MM.1S (cell line): ENCODE measurements at regions not wholly inside any gene's neighbourhood (a gene's known extent, or its start where the extent isn't known, plus 50 kb on each side); places are given as distances from the start of the nearest gene placed in this dataset.

ENCODE experiments used
- DNase-seq: peaks from one replicate; pipeline ENCODE4 v3.0.0-alpha.2; 2015
- H2AFZ ChIP-seq: fragments of 300-600 bp; sonication (generic); 2 replicates; pipeline ENCODE4 v1.6.0; 2016; ENCODE audit warnings: antibody characterized with exemption, low read length
- H3F3A ChIP-seq: fragments of 300-600 bp; sonication (generic); 2 replicates; pipeline ENCODE4 v1.6.1; 2016; ENCODE audit warnings: mild to moderate bottlenecking, antibody characterized with exemption, low read length, moderate library complexity, mixed read lengths; ENCODE audit not compliant: insufficient read depth
- H3K27ac ChIP-seq: fragments of 300-600 bp; sonication (generic); 2 replicates; pipeline ENCODE4 v1.5.1; 2016; ENCODE audit warnings: mild to moderate bottlenecking, low read length
- H3K27me3 ChIP-seq: fragments of 300-600 bp; sonication (generic); replicated peaks from 2 replicates; pipeline ENCODE4 v1.6.0; 2016; ENCODE audit warnings: low read length; ENCODE audit not compliant: insufficient read depth
- H3K36me3 ChIP-seq: fragments of 300-600 bp; sonication (generic); replicated peaks from 2 replicates; pipeline ENCODE4 v1.6.1; 2016; ENCODE audit warnings: mild to moderate bottlenecking, low read length, mixed read lengths; ENCODE audit not compliant: insufficient read depth
- H3K4me1 ChIP-seq: fragments of 300-600 bp; sonication (generic); 2 replicates; pipeline ENCODE4 v1.6.1; 2016; ENCODE audit warnings: low read length, mixed read lengths
- H3K4me2 ChIP-seq: fragments of 300-600 bp; sonication (generic); 2 replicates; pipeline ENCODE4 v1.6.0; 2016; ENCODE audit warnings: low read depth, low read length
- H3K4me3 ChIP-seq: fragments of 300-600 bp; sonication (generic); 2 replicates; pipeline ENCODE4 v1.5.1; 2016; ENCODE audit warnings: low read length, mixed read lengths
- H3K79me2 ChIP-seq: fragments of 300-600 bp; sonication (generic); 2 replicates; pipeline ENCODE4 v1.6.1; 2016; ENCODE audit warnings: mixed run types, low read length, mixed read lengths
- H3K9ac ChIP-seq: fragments of 300-600 bp; sonication (generic); 2 replicates; pipeline ENCODE4 v1.6.1; 2016; ENCODE audit warnings: low read length, mixed read lengths
- H3K9me2 ChIP-seq: fragments of 300-600 bp; sonication (generic); replicated peaks from 2 replicates; pipeline ENCODE4 v1.6.1; 2016; ENCODE audit warnings: mild to moderate bottlenecking, low read length, mixed read lengths; ENCODE audit not compliant: insufficient read depth
- H3K9me3 ChIP-seq: fragments of 300-600 bp; sonication (generic); replicated peaks from 2 replicates; pipeline ENCODE4 v1.6.1; 2016; ENCODE audit warnings: mild to moderate bottlenecking, low read length, mixed read lengths; ENCODE audit not compliant: insufficient read depth
- H4K20me1 ChIP-seq: fragments of 300-600 bp; sonication (generic); 2 replicates; pipeline ENCODE4 v1.6.1; 2016; ENCODE audit warnings: mild to moderate bottlenecking, low read length, moderate library complexity, mixed read lengths; ENCODE audit not compliant: insufficient read depth
- EZH2 ChIP-seq: fragments of 300-600 bp; sonication (generic); optimal IDR thresholded peaks from 2 replicates; pipeline ENCODE3; 2017; ENCODE audit warnings: low read depth, mild to moderate bottlenecking, antibody characterized with exemption, low read length, mixed read lengths
- EZH2phosphoT487 ChIP-seq: fragments of 300-600 bp; sonication (generic); IDR thresholded peaks from 2 replicates; pipeline ENCODE4 v1.6.1; 2018; ENCODE audit warnings: antibody characterized with exemption, low read length
- TF ChIP-seq, protein P1 (sequence below): fragments of 300-600 bp; sonication (generic); IDR thresholded peaks from 2 replicates; pipeline ENCODE4 v1.5.1; 2016; ENCODE audit warnings: antibody characterized with exemption, low read length, mixed read lengths

DNA sequence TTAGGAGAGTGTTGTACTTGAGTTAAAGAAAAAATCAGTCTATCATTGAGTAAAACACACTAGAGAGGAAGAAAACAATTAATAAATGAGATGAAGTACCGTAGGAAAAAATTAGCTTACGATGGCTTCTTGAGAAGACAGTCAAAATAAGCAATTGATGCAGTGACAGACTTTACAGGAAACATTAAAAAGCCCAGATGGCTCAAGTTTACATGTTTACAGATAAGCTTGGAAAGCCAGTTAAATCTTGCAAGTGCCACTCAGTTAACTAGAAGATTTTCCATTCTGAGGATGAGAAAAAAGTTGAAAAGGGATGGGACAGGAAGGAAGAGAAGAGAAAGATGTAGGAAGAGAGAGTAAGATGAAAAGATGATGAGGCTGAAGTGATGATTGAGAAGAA, 288.8 kb upstream of the FERMT1 start:
- Histone ChIP-seq H4K20me1 (no peaks in the 10 kb centered on the region), H3K9ac (no peak overlapping the region), H2AFZ (no peak overlapping the region), H3F3A (no peaks in the 10 kb centered on the region), H3K4me1 (no peaks in the 10 kb centered on the region), H3K4me3 (no peak overlapping the region), H3K36me3 (no peaks in the 10 kb centered on the region), H3K9me3 (no peaks in the 10 kb centered on the region), H3K4me2 (no peak overlapping the region), H3K27ac (no peak overlapping the region), H3K79me2 (no peaks in the 10 kb centered on the region), H3K9me2 (no peaks in the 10 kb centered on the region), H3K27me3 (no peaks in the 10 kb centered on the region)
- TF ChIP-seq EZH2 = no peak
- TF ChIP-seq, protein P1, sequence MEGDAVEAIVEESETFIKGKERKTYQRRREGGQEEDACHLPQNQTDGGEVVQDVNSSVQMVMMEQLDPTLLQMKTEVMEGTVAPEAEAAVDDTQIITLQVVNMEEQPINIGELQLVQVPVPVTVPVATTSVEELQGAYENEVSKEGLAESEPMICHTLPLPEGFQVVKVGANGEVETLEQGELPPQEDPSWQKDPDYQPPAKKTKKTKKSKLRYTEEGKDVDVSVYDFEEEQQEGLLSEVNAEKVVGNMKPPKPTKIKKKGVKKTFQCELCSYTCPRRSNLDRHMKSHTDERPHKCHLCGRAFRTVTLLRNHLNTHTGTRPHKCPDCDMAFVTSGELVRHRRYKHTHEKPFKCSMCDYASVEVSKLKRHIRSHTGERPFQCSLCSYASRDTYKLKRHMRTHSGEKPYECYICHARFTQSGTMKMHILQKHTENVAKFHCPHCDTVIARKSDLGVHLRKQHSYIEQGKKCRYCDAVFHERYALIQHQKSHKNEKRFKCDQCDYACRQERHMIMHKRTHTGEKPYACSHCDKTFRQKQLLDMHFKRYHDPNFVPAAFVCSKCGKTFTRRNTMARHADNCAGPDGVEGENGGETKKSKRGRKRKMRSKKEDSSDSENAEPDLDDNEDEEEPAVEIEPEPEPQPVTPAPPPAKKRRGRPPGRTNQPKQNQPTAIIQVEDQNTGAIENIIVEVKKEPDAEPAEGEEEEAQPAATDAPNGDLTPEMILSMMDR = no peak
- TF ChIP-seq EZH2phosphoT487 = no peak
- no peak for DNase-seq

DNA sequence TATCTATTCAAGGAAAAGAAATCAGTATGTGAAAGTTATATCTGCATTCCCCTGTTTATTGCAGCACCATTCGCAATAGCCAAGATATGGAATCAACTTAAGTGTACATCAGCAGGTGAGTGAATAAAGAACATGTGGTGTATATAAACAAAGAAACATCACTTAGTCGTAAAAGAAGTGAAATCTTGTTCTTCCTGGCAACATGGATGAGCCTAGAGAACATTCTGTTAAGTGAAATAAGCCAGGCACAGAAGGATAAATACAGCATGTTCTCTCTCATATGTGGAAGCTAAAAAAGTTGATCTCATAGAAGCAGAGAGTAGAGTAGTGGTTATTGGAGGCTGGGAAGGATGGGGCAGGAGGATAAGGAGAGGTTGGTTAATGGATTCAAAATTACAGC, 287.9 kb upstream of the FERMT1 start:
- Histone ChIP-seq H3K9me3 (no peaks in the 10 kb centered on the region), H3K36me3 (no peaks in the 10 kb centered on the region), H3K27me3 (no peaks in the 10 kb centered on the region), H3K4me2 (no peak overlapping the region), H3F3A (no peaks in the 10 kb centered on the region), H3K9me2 (no peaks in the 10 kb centered on the region), H2AFZ (no peak overlapping the region), H3K79me2 (no peaks in the 10 kb centered on the region), H3K4me1 (no peaks in the 10 kb centered on the region), H3K9ac (no peak overlapping the region), H3K4me3 (no peak overlapping the region), H3K27ac (no peak overlapping the region), H4K20me1 (no peaks in the 10 kb centered on the region)
- TF ChIP-seq, protein P1 = no peak
- TF ChIP-seq EZH2 (no peak), EZH2phosphoT487 (no peak)
- no peak for DNase-seq

DNA sequence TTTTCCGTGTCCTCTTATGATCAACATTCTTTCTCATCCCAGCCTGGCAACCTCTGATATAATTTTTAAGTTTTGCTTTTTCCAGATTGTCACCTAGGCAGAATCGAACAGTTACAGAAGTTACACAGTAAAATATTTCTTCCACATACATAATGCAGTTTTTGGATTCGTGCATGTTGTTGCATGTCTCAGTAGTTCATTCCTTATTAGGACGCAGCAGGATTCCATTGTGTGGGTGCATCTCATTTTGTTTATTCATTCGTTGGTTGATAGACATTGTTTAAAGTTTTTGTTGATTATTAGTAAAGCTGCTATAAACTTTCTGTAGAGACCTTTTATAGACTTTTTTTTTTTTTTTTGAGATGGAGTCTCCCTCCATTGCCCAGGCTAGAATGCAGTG, 284.3 kb upstream of the FERMT1 start:
- no peak overlapping the region for H2AFZ ChIP-seq
- no peaks in the 10 kb centered on the region for H3F3A ChIP-seq
- H3K27me3 ChIP-seq = no peaks in the 10 kb centered on the region
- H3K4me1 ChIP-seq = no peaks in the 10 kb centered on the region
- no peaks in the 10 kb centered on the region for H3K9me2 ChIP-seq
- no peaks in the 10 kb centered on the region for H4K20me1 ChIP-seq
- no peak overlapping the region for H3K27ac ChIP-seq
- TF ChIP-seq EZH2 = no peak
- TF ChIP-seq, protein P1 = no peak
- TF ChIP-seq EZH2phosphoT487 = no peak
- DNase-seq = no peak
- no peak overlapping the region for H3K4me3 ChIP-seq
- no peak overlapping the region for H3K9ac ChIP-seq
- H3K36me3 ChIP-seq = no peaks in the 10 kb centered on the region
- no peaks in the 10 kb centered on the region for H3K79me2 ChIP-seq
- no peak overlapping the region for H3K4me2 ChIP-seq
- no peaks in the 10 kb centered on the region for H3K9me3 ChIP-seq
